ENCODE measurements at regions not wholly inside any gene's neighbourhood (a gene's known extent, or its start where the extent isn't known, plus 50 kb on each side); places are given as distances from the start of the nearest gene placed in this dataset.

- TF ChIP-seq CTCF (IDR thresholded peaks at IDR 0.05) (no peak), POLR2AphosphoS5 (IDR thresholded peaks at IDR 0.05) (no peak), EP300 (IDR thresholded peaks at IDR 0.05) (no peak), POLR2A (IDR thresholded peaks at IDR 0.05) (no peak)
Observed at GRCh38 chr10:109633846-109634245, 289.5 kb downstream of the XPNPEP1 start.
